PC-3 (cell line): ENCODE measurements at regions not wholly inside any gene's neighbourhood (a gene's known extent, or its start where the extent isn't known, plus 50 kb on each side); places are given as distances from the start of the nearest gene placed in this dataset.

Source experiments
- ATAC-seq: fragments of 200-7000 bp; cut with Tn5 transposase; 2 replicates; pipeline ENCODE4 v1.9.1; 2020; ENCODE audit warnings: mild to moderate bottlenecking, moderate library complexity
- BruUV-seq: library from RNA; stranded (reverse); fragments of 400-500 nt; replicated peaks from 2 replicates; lab custom pipeline; 2021; lab: Mats Ljungman, UMichigan
- CTCF ChIA-PET: fragments of 300-600 bp; sonication (Branson Sonifier 250); formaldehyde crosslinking; loops from one replicate; lab custom pipeline; 2022; ENCODE audit warnings: antibody characterized with exemption; lab: Charles Lee
- POLR2A ChIA-PET: fragments of 300-600 bp; sonication (Branson Sonifier 250); formaldehyde crosslinking; loops from one replicate; lab custom pipeline; 2022; ENCODE audit warnings: antibody characterized with exemption; ENCODE audit not compliant: unreplicated experiment; lab: Charles Lee
- DNase-seq: peaks from one replicate; pipeline ENCODE4 v3.0.0-alpha.2; 2015
- H2AFZ ChIP-seq: fragments of 300-600 bp; sonication (generic); 2 replicates; pipeline ENCODE4 v1.6.0; 2016; ENCODE audit warnings: antibody characterized with exemption, low read length
- H3F3A ChIP-seq: fragments of 300-600 bp; sonication (generic); one replicate; pipeline ENCODE4 v1.6.0; 2017; ENCODE audit warnings: antibody characterized with exemption, low read length, control low read depth, mild to moderate bottlenecking; ENCODE audit not compliant: unreplicated experiment
- H3K27ac ChIP-seq: fragments of 300-600 bp; sonication (generic); 2 replicates; pipeline ENCODE4 v1.5.1; 2016; ENCODE audit warnings: mild to moderate bottlenecking, low read length
- H3K27me3 ChIP-seq: fragments of 300-600 bp; sonication (generic); 2 replicates; pipeline ENCODE4 v1.6.1; 2016; ENCODE audit warnings: low read length, mixed read lengths
- H3K36me3 ChIP-seq: fragments of 300-600 bp; sonication (generic); 2 replicates; pipeline ENCODE4 v1.6.1; 2016; ENCODE audit warnings: low read depth, mixed run types, low read length, mixed read lengths
- H3K4me1 ChIP-seq: fragments of 300-600 bp; sonication (generic); 2 replicates; pipeline ENCODE4 v1.5.1; 2016; ENCODE audit warnings: low read length; ENCODE audit not compliant: insufficient read depth
- H3K4me2 ChIP-seq: fragments of 300-600 bp; sonication (generic); 2 replicates; pipeline ENCODE4 v1.6.0; 2016; ENCODE audit warnings: low read length
- H3K4me3 ChIP-seq: fragments of 300-600 bp; sonication (generic); 2 replicates; pipeline ENCODE4 v1.5.1; 2016; ENCODE audit warnings: mild to moderate bottlenecking, low read length, mixed read lengths
- H3K79me2 ChIP-seq: fragments of 300-600 bp; sonication (generic); 2 replicates; pipeline ENCODE4 v1.6.1; 2017; ENCODE audit warnings: low read length, mixed read lengths
- H3K9ac ChIP-seq: fragments of 300-600 bp; sonication (generic); 2 replicates; pipeline ENCODE4 v1.6.0; 2016; ENCODE audit warnings: mild to moderate bottlenecking, low read length
- H3K9me2 ChIP-seq: fragments of 300-600 bp; sonication (generic); replicated peaks from 2 replicates; pipeline ENCODE4 v1.6.1; 2016; ENCODE audit warnings: mixed run types, low read length, mixed read lengths
- H3K9me3 ChIP-seq: fragments of 300-600 bp; sonication (generic); 2 replicates; pipeline ENCODE4 v1.6.1; 2016; ENCODE audit warnings: low read length, mixed read lengths
- H4K20me1 ChIP-seq: fragments of 300-600 bp; sonication (generic); 2 replicates; pipeline ENCODE4 v1.6.1; 2016; ENCODE audit warnings: low read length, mixed read lengths
- CTCF ChIP-seq: fragments of 300-600 bp; sonication (generic); conservative IDR thresholded peaks from 2 replicates; pipeline ENCODE4 v1.5.1; 2017; ENCODE audit warnings: antibody characterized with exemption, low read depth, mild to moderate bottlenecking, low read length
- EZH2 ChIP-seq: fragments of 300-600 bp; sonication (generic); IDR thresholded peaks from one replicate; pipeline ENCODE4 v1.6.1; 2017; ENCODE audit warnings: antibody characterized with exemption, mild to moderate bottlenecking, low read length; ENCODE audit not compliant: unreplicated experiment
- EZH2phosphoT487 ChIP-seq: fragments of 300-600 bp; sonication (generic); IDR thresholded peaks from 2 replicates; pipeline ENCODE4 v1.6.1; 2018; ENCODE audit warnings: mild to moderate bottlenecking, antibody characterized with exemption, low read length, borderline replicate concordance
- intact Hi-C: fragments of 100-400 bp; cut with micrococcal nuclease; formaldehyde crosslinking; loops from 2 replicates; pipeline ENCODE4 v1.9.0; 2023

DNA sequence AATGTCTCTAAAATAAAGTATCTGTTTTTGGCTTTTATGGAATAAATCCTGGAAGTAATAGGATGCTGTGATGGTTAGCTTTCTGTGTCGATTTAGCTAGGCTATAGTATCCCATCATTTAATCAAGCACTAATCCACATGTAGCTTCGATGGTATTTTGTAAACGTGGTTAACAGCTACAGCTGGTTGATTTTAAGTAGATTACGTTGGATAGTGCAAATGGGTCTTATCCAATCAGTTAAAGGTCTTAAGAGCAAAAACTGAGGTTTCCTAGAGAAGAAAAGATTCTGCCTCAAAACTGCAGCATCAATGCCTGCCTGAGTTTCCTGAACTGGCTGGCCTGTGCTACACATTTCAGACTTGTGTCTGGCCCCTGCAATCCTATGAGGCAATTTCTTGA, 314.2 kb upstream of the SORL1-AS1 start:
- no TSS peak for BruUV-seq
- no peaks in the 10 kb centered on the region for H3K9me2 ChIP-seq
- H3K9ac ChIP-seq = no peak overlapping the region
- H3K9me3 ChIP-seq = no peaks in the 10 kb centered on the region
- H3K4me1 ChIP-seq = no peaks in the 10 kb centered on the region
- no peaks in the 10 kb centered on the region for H3F3A ChIP-seq
- POLR2A ChIA-PET = no interaction called here
- DNase-seq = no peak
- TF ChIP-seq CTCF (no peak), EZH2 (no peak), EZH2phosphoT487 (no peak)
- H4K20me1 ChIP-seq = no peaks in the 10 kb centered on the region
- H3K36me3 ChIP-seq = no peaks in the 10 kb centered on the region
- CTCF ChIA-PET = no interaction called here
- no peak overlapping the region for H2AFZ ChIP-seq
- ATAC-seq = no peak
- H3K79me2 ChIP-seq = no peaks in the 10 kb centered on the region
- no peak overlapping the region for H3K4me3 ChIP-seq
- intact Hi-C loops = no loop called here
- H3K27ac ChIP-seq = no peak overlapping the region
- H3K4me2 ChIP-seq = no peak overlapping the region
- H3K27me3 ChIP-seq = peaks cover 54% of the 10 kb centered on the region

GRCh38 chr11:121766166-121766565, 313.4 kb upstream of the SORL1-AS1 start:
- intact Hi-C loops = no loop called here
- no TSS peak for BruUV-seq
- H3K9me3 ChIP-seq = no peaks in the 10 kb centered on the region
- no peaks in the 10 kb centered on the region for H4K20me1 ChIP-seq
- H3K9ac ChIP-seq = no peak overlapping the region
- no peak overlapping the region for H3K27ac ChIP-seq
- DNase-seq (no peak), ATAC-seq (no peak)
- ChIA-PET POLR2A (no interaction called here), CTCF (no interaction called here)
- no peaks in the 10 kb centered on the region for H3F3A ChIP-seq
- H3K79me2 ChIP-seq = no peaks in the 10 kb centered on the region
- no peaks in the 10 kb centered on the region for H3K9me2 ChIP-seq
- no peak overlapping the region for H3K4me2 ChIP-seq
- peaks cover 62% of the 10 kb centered on the region for H3K27me3 ChIP-seq
- no peak overlapping the region for H2AFZ ChIP-seq
- no peaks in the 10 kb centered on the region for H3K36me3 ChIP-seq
- H3K4me3 ChIP-seq = no peak overlapping the region
- no peak for TF ChIP-seq CTCF
- TF ChIP-seq EZH2phosphoT487 = no peak
- no peaks in the 10 kb centered on the region for H3K4me1 ChIP-seq

DNA sequence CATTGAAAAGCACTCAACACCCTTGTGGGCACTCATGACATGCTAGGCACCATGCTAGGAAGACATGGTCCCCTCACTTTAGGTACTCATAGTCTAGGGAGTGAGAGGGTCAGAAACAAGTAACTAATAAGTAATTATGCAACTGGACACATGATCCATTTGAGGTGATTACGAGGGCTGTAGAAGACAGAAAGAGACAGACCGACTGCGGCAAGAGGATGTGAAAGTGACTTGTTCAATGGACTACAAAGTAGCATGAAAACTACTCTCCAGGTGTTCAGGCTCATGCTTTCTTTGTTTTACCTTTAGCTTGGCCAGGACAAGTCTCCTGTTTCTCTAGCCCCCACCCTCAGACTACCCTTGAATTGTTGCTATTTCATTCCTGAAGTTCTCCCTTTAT, 310.8 kb upstream of the SORL1-AS1 start:
- Histone ChIP-seq H3K79me2 (no peaks in the 10 kb centered on the region), H3K27ac (no peak overlapping the region), H3F3A (no peaks in the 10 kb centered on the region), H3K4me2 (no peak overlapping the region), H3K9ac (no peak overlapping the region), H3K9me3 (no peaks in the 10 kb centered on the region), H3K27me3 (peaks cover 46% of the 10 kb centered on the region), H2AFZ (no peak overlapping the region), H4K20me1 (no peaks in the 10 kb centered on the region), H3K4me3 (no peak overlapping the region), H3K36me3 (no peaks in the 10 kb centered on the region), H3K4me1 (no peaks in the 10 kb centered on the region), H3K9me2 (no peaks in the 10 kb centered on the region)
- intact Hi-C loops = no loop called here
- ATAC-seq = no peak
- ChIA-PET POLR2A (no interaction called here), CTCF (no interaction called here)
- no peak for DNase-seq
- BruUV-seq = no TSS peak
- TF ChIP-seq EZH2 (no peak), CTCF (no peak), EZH2phosphoT487 (no peak)
